LNCAP (cell line): ENCODE measurements at regions not wholly inside any gene's neighbourhood (a gene's known extent, or its start where the extent isn't known, plus 50 kb on each side); places are given as distances from the start of the nearest gene placed in this dataset.

Experiments
- TF ChIP-seq, protein P1 (sequence below): fragments of 450-650 bp; IDR thresholded peaks from 2 replicates; pipeline ENCODE4 v1.5.1; 2017; ENCODE audit warnings: mild to moderate bottlenecking

DNA sequence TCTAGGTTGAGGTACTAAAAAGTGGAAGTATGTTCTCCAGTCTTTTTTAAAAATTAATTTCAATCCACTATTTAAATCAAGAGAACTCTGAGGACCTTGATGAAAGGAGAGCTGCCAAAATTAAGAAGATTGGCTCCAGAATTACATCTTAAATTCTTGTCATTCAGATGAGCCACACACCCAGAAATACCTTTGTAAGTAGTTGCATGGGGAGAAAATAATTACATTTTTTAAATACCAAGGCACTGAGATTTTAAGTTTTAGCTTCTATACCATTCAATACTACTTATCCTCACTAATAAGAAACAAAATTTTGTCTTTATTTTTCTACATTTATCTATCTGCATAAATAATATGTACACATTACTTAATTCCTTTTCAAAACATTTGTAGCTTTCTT is 1132.8 kb downstream of the OTOL1 start:
- TF ChIP-seq, protein P1, sequence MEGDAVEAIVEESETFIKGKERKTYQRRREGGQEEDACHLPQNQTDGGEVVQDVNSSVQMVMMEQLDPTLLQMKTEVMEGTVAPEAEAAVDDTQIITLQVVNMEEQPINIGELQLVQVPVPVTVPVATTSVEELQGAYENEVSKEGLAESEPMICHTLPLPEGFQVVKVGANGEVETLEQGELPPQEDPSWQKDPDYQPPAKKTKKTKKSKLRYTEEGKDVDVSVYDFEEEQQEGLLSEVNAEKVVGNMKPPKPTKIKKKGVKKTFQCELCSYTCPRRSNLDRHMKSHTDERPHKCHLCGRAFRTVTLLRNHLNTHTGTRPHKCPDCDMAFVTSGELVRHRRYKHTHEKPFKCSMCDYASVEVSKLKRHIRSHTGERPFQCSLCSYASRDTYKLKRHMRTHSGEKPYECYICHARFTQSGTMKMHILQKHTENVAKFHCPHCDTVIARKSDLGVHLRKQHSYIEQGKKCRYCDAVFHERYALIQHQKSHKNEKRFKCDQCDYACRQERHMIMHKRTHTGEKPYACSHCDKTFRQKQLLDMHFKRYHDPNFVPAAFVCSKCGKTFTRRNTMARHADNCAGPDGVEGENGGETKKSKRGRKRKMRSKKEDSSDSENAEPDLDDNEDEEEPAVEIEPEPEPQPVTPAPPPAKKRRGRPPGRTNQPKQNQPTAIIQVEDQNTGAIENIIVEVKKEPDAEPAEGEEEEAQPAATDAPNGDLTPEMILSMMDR = no peak

DNA sequence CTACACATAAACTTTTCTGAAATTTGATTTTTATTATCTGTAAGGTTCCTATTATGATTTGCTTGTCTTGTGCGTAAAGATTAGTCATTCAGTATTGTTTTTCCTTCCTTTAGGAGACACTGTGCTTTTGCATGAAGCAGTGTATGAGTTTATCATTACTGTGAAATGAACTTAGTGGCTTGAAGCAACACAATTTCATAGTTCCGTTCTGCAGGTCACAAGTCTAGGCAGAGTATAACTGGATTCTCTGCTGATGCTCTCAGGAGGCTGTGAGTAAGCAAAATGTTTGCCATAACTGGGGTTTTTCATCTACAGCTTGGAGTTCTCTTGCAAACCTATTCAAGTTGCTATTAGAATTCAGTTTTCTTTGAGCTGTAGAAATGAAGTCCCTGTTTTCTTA is 1136.1 kb downstream of the OTOL1 start:
- TF ChIP-seq, protein P1 = no peak

DNA sequence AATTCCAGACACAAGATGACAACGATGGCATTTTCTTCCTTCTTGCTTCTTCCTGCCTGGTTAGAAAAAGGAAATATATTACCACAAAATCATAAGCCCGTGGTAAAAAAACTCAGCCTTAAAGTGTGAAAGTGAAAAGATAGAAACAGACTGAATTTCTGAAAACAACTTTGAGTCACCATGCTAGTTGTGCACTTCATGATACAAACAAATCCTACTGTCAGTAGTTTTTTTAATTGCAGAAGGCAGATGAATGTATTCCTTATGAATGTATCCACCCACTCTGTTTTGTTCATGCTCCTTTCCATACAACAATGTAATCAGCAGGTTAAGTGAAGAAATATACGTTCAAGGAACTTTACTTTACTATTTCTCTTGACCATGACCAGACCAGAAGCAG is 1144.7 kb downstream of the OTOL1 start:
- TF ChIP-seq, protein P1 = no peak

DNA sequence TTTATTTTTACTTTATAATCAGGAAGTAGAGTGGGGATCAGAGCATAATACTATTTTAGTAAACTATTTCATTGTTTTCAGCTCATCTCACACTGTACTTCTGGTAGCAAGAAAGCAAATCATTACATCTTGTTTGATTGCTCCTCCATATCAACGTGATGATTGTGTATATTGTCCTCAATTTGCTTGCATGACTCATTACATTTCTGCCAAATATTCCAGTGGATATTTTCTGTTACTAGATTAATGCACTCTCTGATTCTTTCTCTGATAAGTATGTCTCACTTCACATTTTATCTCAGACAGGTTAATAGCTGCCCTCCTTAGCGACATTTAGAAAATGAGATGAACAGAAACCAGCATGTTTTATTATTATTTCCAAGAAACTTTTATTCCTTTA is 1145.3 kb downstream of the OTOL1 start:
- TF ChIP-seq, protein P1 = no peak

DNA sequence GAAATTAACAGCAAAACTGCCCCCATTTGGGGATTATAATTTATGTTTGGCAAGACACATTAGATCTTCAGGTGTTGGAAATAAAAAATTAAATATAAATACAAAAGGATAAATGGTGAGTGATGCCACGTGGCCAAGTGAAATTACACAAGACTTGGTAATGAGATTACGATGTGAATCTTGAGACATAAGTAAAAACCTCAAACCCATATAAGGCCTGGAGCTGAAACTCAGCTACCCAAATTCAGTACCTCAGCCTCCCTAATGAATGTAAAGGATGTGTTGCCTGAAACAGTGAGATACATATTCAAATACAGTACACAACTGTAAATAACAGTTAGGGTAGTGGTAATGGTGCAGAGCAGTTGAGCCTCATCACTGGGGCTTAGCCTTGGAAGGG is 1146.6 kb downstream of the OTOL1 start:
- TF ChIP-seq, protein P1 = no peak

DNA sequence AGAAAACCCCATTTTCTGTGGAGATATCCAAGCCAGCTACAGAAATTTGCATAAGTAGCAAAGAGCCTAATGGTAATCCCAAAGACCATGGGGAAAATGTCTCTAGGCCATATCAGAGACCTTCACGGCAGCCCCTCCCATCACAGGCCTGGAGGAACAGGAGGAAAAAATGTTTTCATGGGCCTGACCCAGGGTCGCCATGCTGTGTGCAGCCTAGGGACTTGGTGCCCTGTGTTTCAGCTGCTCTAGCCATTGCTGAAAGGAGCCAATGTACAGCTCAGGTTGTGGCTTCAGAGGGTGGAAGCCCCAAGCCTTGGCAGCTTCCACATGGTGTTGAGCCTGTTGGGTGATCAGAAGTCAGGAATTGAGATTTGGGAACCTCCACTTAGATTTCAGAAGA is 1150.7 kb downstream of the OTOL1 start:
- TF ChIP-seq, protein P1 = no peak

DNA sequence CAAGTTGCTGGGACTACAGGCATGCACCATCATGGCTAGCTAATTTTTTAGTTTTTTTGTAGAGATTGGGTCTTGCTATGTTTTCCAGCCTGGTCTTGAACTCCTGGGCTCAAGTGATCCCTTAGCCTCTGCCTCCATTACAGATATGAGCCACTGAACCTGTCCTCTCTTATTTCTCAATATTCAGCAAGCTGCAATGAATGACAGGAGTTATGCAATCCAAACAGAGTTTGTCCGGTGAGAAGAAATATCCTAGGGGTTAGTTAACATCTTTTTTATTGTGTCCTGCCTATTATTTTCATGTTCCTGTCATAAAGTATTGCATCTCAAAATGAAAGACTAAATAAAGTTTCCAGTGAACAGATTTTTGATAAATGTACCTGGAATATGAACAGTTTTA is 1161.4 kb downstream of the OTOL1 start:
- TF ChIP-seq, protein P1 = no peak

DNA sequence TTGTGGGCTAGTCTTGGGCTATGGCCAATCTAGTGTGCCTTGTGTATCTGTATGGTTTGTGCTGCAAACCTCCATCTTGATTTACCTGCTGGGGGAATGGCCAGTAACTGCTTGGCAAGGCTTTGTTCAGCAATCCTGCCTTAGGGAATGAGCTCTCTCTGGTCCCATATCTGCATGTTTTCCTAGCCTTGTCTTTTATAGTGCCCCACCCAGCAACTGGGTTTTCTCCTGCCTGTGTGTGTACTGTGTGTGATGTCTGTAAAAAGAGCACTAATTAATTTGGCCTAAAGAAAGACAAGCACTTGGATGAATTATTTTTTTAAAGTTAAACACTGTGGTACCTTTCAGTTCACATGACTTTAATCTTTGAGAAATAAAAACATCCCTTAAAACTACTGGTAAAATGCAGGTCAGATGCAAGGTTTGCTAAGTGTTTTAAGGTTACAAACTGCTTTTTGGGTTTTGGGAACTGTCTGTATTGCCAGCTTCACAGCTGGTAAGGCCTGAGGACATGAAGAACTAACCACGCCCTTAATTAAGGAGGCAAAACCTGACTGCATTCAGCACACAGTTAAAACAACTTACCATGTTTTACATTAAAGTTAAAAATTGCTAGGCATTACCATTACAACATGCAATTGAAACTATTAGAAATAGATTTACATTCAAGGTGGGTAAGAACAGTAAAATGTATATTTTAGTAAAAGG is 1169.2 kb downstream of the OTOL1 start:
- TF ChIP-seq, protein P1 = no peak
